OCI-LY7 (cell line): ENCODE measurements at regions not wholly inside any gene's neighbourhood (a gene's known extent, or its start where the extent isn't known, plus 50 kb on each side); places are given as distances from the start of the nearest gene placed in this dataset.

Source experiments
- BruUV-seq: library from RNA; stranded (reverse); fragments of 400-500 nt; replicated peaks from 2 replicates; lab custom pipeline; 2021; lab: Mats Ljungman, UMichigan
- CTCF ChIA-PET: fragments of 300-600 bp; sonication (Branson Sonifier 250); formaldehyde crosslinking; loops from one replicate; lab custom pipeline; 2022; ENCODE audit warnings: antibody characterized with exemption; ENCODE audit not compliant: unreplicated experiment; lab: Charles Lee
- POLR2A ChIA-PET: fragments of 300-600 bp; sonication (Branson Sonifier 250); formaldehyde crosslinking; loops from one replicate; lab custom pipeline; 2022; ENCODE audit warnings: antibody characterized with exemption; lab: Charles Lee
- DNase-seq: peaks from one replicate; pipeline ENCODE4 v3.0.0-alpha.2; 2015; ENCODE audit warnings: low spot score
- H2AFZ ChIP-seq: fragments of 200-600 bp; sonication (generic), shearing (Covaris generic); 2 replicates; pipeline ENCODE4 v1.6.1; 2014; ENCODE audit warnings: mild to moderate bottlenecking, antibody characterized with exemption, low read length, moderate library complexity
- H3K27ac ChIP-seq: fragments of 200-600 bp; sonication (generic); 2 replicates; pipeline ENCODE4 v1.5.1; 2014; ENCODE audit warnings: mixed run types, low read depth, mild to moderate bottlenecking, moderate library complexity, low read length, inconsistent platforms; ENCODE audit not compliant: poor library complexity, severe bottlenecking
- H3K36me3 ChIP-seq: fragments of 200-600 bp; sonication (generic); 2 replicates; pipeline ENCODE4 v1.6.1; 2014; ENCODE audit warnings: mild to moderate bottlenecking, antibody characterized with exemption, low read length, moderate library complexity, mixed read lengths; ENCODE audit not compliant: insufficient read depth
- H3K4me1 ChIP-seq: fragments of 200-600 bp; sonication (generic); 2 replicates; pipeline ENCODE4 v1.5.1; 2014; ENCODE audit warnings: mild to moderate bottlenecking, low read length; ENCODE audit not compliant: insufficient read depth, poor library complexity, severe bottlenecking
- H3K4me2 ChIP-seq: fragments of 200-600 bp; sonication (generic); 2 replicates; pipeline ENCODE4 v1.6.1; 2014; ENCODE audit warnings: mild to moderate bottlenecking, low read length
- H3K4me3 ChIP-seq: fragments of 200-600 bp; sonication (generic); 2 replicates; pipeline ENCODE4 v1.5.1; 2014; ENCODE audit warnings: mild to moderate bottlenecking, low read depth, low read length; ENCODE audit not compliant: poor library complexity, severe bottlenecking
- H3K79me2 ChIP-seq: fragments of 200-600 bp; sonication (generic); 2 replicates; pipeline ENCODE4 v1.6.1; 2016; ENCODE audit warnings: low read depth, mild to moderate bottlenecking, low read length, moderate library complexity, mixed read lengths; ENCODE audit not compliant: insufficient read depth
- H3K9me2 ChIP-seq: fragments of 200-600 bp; sonication (generic); 2 replicates; pipeline ENCODE4 v1.6.1; 2016; ENCODE audit warnings: mild to moderate bottlenecking, low read length, mixed read lengths; ENCODE audit not compliant: insufficient read depth
- H3K9me3 ChIP-seq: fragments of 200-600 bp; sonication (generic); 2 replicates; pipeline ENCODE4 v1.6.1; 2014; ENCODE audit warnings: mild to moderate bottlenecking, mixed run types, low read length, mixed read lengths
- H4K20me1 ChIP-seq: fragments of 200-600 bp; sonication (generic); 2 replicates; pipeline ENCODE4 v1.6.1; 2014; ENCODE audit warnings: mild to moderate bottlenecking, antibody characterized with exemption, low read length, moderate library complexity, mixed read lengths; ENCODE audit not compliant: insufficient read depth
- CTCF ChIP-seq: fragments of 200-600 bp; sonication (generic); conservative IDR thresholded peaks from 2 replicates; pipeline ENCODE4 v1.5.1; 2014; ENCODE audit warnings: mild to moderate bottlenecking, antibody characterized with exemption, low read length, moderate library complexity, mixed read lengths
- EZH2phosphoT487 ChIP-seq: fragments of 200-600 bp; sonication (generic); IDR thresholded peaks from 2 replicates; pipeline ENCODE4 v1.6.1; 2018; ENCODE audit warnings: low read depth, borderline replicate concordance, mild to moderate bottlenecking, mixed run types, antibody characterized with exemption, low read length, moderate library complexity, mixed read lengths
- intact Hi-C: fragments of 100-400 bp; cut with micrococcal nuclease; formaldehyde crosslinking; loops from one replicate; pipeline ENCODE4 v1.10.0; 2022; ENCODE audit not compliant: unreplicated experiment

- Histone ChIP-seq H3K9me2 (no peaks in the 10 kb centered on the region), H3K9me3 (no peaks in the 10 kb centered on the region), H3K27ac (no peak overlapping the region), H3K36me3 (no peaks in the 10 kb centered on the region), H3K4me3 (no peak overlapping the region), H2AFZ (no peak overlapping the region), H3K4me1 (no peaks in the 10 kb centered on the region), H3K79me2 (no peaks in the 10 kb centered on the region), H4K20me1 (no peaks in the 10 kb centered on the region), H3K4me2 (no peak overlapping the region)
- CTCF ChIA-PET: no interaction called here
- no peak for TF ChIP-seq EZH2phosphoT487
- no peak for TF ChIP-seq CTCF
- POLR2A ChIA-PET: interaction anchor here (1.1 kb wide), 1 partner anchor 55 kb away, joined by 4 read pairs; no protein-coding TSS in a partner anchor
- BruUV-seq: no TSS peak
- no peak for DNase-seq
- intact Hi-C loops: no loop called here
These were observed 206.0 kb downstream of the PCSK1 start for GRCh38 chr5:96226941-96227552.

GRCh38 chr5:96222129-96222528 lies 210.9 kb downstream of the PCSK1 start:
- Histone ChIP-seq H2AFZ (no peak overlapping the region), H3K4me3 (no peak overlapping the region), H3K36me3 (no peaks in the 10 kb centered on the region), H3K4me2 (no peak overlapping the region), H3K27ac (no peak overlapping the region), H3K79me2 (no peaks in the 10 kb centered on the region), H3K4me1 (no peaks in the 10 kb centered on the region), H3K9me2 (no peaks in the 10 kb centered on the region), H4K20me1 (no peaks in the 10 kb centered on the region), H3K9me3 (no peaks in the 10 kb centered on the region)
- ChIA-PET POLR2A (no interaction called here), CTCF (no interaction called here)
- TF ChIP-seq CTCF (no peak), EZH2phosphoT487 (no peak)
- intact Hi-C loops: no loop called here
- BruUV-seq: no TSS peak
- no peak for DNase-seq

- Histone ChIP-seq H3K4me3 (no peak overlapping the region), H3K4me1 (no peaks in the 10 kb centered on the region), H3K9me3 (no peaks in the 10 kb centered on the region), H4K20me1 (no peaks in the 10 kb centered on the region), H2AFZ (no peak overlapping the region), H3K79me2 (no peaks in the 10 kb centered on the region), H3K4me2 (no peak overlapping the region), H3K9me2 (no peaks in the 10 kb centered on the region; the same call in 1 of the 2 replicates), H3K36me3 (no peaks in the 10 kb centered on the region), H3K27ac (no peak overlapping the region)
- BruUV-seq: no TSS peak
- DNase-seq: no peak
- ChIA-PET POLR2A (no interaction called here), CTCF (no interaction called here)
- intact Hi-C loops: no loop called here
- TF ChIP-seq CTCF (no peak), EZH2phosphoT487 (no peak)
These were observed 212.2 kb downstream of the PCSK1 start for GRCh38 chr5:96220610-96221390.
